ENCODE measurements at regions not wholly inside any gene's neighbourhood (a gene's known extent, or its start where the extent isn't known, plus 50 kb on each side); places are given as distances from the start of the nearest gene placed in this dataset.
A peak's percentile ranks its signal among the peaks of the same experiment; 100 is the strongest.

DNA sequence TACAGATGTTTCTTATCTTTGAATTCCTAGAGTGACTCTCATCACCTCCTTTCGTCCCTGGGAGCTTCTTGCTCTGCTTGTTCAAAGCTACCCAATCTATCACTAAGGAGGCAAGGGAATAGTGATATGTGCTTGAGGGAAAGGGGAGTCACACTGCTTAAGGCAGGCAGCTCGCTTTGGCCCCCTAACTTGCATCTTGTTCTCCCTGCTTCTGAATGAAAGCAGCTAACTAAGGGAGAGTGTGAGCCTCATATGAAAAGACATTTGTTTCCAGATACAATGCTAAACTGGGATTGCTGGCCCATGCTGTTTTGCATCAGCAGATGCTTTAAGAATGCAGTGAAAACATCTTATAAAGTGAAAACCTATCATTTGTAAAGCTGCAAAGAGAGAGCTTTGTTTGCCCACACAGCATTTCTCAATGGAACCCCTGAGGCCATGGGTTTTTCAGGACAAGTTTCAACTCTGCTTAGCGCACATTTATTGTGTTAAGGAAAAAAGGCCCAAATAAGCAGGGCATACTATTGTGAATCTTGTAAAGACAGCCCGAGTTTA, 367.9 kb upstream of the ADAMTSL1 start:
- H3K4me3 ChIP-seq (ENCODE audit: low read depth, low read length): no peak overlapping the region
- no peak for TF ChIP-seq CTCF (IDR thresholded peaks at IDR 0.05; ENCODE audit: insufficient read depth, low read length)
- DNase-seq (ENCODE audit: low read depth): no peak

DNA sequence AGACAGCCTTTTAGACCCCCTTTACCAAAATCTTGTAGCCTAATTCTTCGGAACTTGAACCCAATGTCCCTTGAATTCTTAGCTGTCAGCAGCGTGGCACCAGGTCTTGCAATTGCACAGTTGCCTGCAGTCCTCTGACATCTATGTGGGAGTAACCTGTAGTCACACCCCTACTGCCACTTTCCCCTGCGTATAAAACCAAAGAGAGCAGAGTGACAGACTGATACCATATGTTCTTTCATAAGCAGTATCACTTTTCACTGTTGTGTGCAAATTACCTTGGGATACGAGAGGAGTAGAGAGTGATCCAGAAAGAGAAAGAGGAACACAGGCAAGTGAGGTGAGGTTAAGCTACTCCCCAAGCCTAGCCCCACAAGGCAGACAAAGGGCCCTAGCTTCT, 364.3 kb upstream of the ADAMTSL1 start:
- DNase-seq (ENCODE audit: low read depth): no peak
- no peak overlapping the region for H3K4me3 ChIP-seq (ENCODE audit: low read depth, low read length)
- TF ChIP-seq CTCF (IDR thresholded peaks at IDR 0.05; ENCODE audit: insufficient read depth, low read length): no peak

DNA sequence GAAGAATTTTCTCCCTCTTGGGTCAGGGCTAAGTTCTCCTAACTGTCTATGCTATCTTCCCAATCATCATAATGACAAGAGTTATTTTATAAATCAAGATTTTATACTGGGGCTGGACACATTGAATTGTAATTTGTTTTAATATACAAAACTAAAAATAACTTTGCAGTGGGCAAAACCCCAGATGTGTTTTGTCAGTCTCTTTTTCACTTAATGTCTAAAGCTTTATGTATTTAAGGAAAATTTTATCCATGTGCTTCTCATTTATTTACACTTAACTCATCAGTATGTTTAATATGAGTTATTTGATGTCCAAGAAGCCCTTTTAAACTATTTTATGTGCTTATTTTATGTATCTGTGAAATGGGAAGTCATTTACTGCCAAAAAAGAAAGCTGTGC, 362.8 kb upstream of the ADAMTSL1 start:
- no peak for DNase-seq (ENCODE audit: low read depth)
- TF ChIP-seq CTCF (IDR thresholded peaks at IDR 0.05; ENCODE audit: insufficient read depth, low read length): no peak
- H3K4me3 ChIP-seq (ENCODE audit: low read depth, low read length): no peak overlapping the region

DNA sequence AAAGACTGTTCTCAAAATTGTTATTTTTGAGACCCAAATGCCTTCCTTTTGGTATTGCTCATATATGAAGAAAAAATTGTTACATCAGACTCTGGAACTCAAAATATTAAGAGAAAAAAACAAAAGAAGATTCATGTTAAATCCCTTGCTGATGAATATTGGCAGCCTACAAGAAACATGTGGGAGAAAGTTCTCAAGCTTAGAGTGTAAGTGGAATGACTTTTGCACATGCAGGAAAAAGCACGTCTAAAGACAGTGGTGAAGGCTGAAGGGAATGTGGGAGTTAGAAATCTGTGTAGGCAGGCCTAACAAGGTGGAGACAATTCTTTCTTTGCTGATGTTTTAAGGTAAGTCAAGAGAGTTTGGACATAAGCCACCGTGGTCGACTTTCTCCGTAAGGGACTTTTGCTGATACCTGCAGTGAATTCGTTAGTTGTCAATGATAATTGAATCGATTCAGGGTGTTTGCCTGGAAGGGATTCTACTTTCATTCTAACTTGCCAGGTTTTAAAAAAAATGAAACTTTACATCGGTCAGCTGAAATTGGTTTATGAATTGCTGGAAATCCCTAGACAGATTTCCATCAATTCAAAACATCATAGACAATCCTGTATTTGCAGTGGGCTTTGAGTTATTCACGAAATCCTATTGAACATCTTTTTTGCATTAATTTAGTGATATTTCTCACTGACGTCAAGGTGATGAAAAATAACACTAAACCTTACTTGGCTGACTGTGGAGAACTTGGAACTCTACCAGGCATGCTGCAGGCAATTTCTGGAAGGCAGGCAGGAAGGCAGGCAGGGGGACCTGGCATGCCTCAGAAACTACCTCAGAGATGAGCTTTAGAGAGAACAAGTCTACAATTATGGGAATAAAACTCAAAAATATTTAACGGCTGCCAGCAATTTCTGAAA, 359.1 kb upstream of the ADAMTSL1 start:
- no peak overlapping the region for H3K4me3 ChIP-seq (ENCODE audit: low read depth, low read length)
- TF ChIP-seq CTCF (IDR thresholded peaks at IDR 0.05; ENCODE audit: insufficient read depth, low read length): no peak
- DNase-seq (ENCODE audit: low read depth): peak; percentile 23

- no peak overlapping the region for H3K4me3 ChIP-seq (ENCODE audit: low read depth, low read length)
- no peak for TF ChIP-seq CTCF (IDR thresholded peaks at IDR 0.05; ENCODE audit: insufficient read depth, low read length)
- DNase-seq (ENCODE audit: low read depth): no peak
Measured at GRCh38 chr9:18118268-18118667, 355.7 kb upstream of the ADAMTSL1 start.

DNA sequence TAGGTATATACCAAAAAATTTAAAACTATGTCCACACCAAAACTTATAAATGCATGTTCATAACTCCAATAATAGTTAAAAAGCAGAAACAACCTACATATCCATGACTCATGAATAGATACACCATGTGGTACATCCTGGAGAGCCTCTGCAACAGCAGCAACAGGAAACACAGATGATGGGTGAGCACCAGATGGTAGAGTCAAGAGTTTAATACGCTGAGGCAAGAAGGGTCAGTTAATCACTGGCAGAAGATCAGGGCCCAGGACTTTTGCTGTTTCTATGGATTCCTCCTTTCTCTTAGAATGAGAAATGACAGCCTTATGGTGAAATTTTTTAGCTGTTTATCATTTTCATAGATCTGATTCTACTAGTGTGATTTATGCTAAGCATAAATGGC, 351.8 kb upstream of the ADAMTSL1 start:
- no peak overlapping the region for H3K4me3 ChIP-seq (ENCODE audit: low read depth, low read length)
- no peak for TF ChIP-seq CTCF (IDR thresholded peaks at IDR 0.05; ENCODE audit: insufficient read depth, low read length)
- no peak for DNase-seq (ENCODE audit: low read depth)

All from fibroblast of the aortic adventitia (primary cell).